HEK293 (cell line): ENCODE measurements at regions not wholly inside any gene's neighbourhood (a gene's known extent, or its start where the extent isn't known, plus 50 kb on each side); places are given as distances from the start of the nearest gene placed in this dataset.

ENCODE experiments used
- TCF7L2 ChIP-seq: IDR thresholded peaks from 2 replicates; pipeline ENCODE4 v1.6.1; 2011; ENCODE audit warnings: low read depth, mild to moderate bottlenecking, inconsistent platforms, low read length, moderate library complexity, borderline replicate concordance
- TRIM28 ChIP-seq: IDR thresholded peaks from 2 replicates; pipeline ENCODE4 v1.6.1; 2011; ENCODE audit warnings: low read length, control low read depth, borderline replicate concordance
- ZBTB17 ChIP-seq: fragments of 450-650 bp; formaldehyde crosslinking; IDR thresholded peaks from 2 replicates; pipeline ENCODE4 v1.5.1; 2016; ENCODE audit warnings: missing biosample characterization, missing genetic modification characterization
- ZNF146 ChIP-seq: fragments of 450-650 bp; formaldehyde crosslinking; IDR thresholded peaks from 2 replicates; pipeline ENCODE4 v1.5.1; 2016; ENCODE audit warnings: missing biosample characterization, missing genetic modification characterization
- ZNF274 ChIP-seq, 2 experiments: fragments of 200-500 bp in 1 of 2; fragments of 450-650 bp in 1 of 2; sonication (Bioruptor generic) in 1 of 2; formaldehyde crosslinking in 1 of 2; IDR thresholded peaks; 2 replicates each; pipeline versions ENCODE4 v1.5.1 to v1.6.1; 2014 to 2016; ENCODE audit warnings: borderline replicate concordance in 1 of 2, inconsistent platforms in 1 of 2, low read length in 1 of 2, missing biosample characterization in 1 of 2, missing genetic modification characterization in 1 of 2
- ZNF776 ChIP-seq: fragments of 450-650 bp; formaldehyde crosslinking; IDR thresholded peaks from 2 replicates; pipeline ENCODE4 v1.5.0; 2017; ENCODE audit warnings: missing biosample characterization, missing genetic modification characterization, borderline replicate concordance
- TF ChIP-seq, protein P1 (sequence below): fragments of 450-650 bp; formaldehyde crosslinking; IDR thresholded peaks from 2 replicates; pipeline ENCODE4 v1.5.1; 2016; ENCODE audit warnings: missing biosample characterization, missing genetic modification characterization
- TF ChIP-seq, protein P2 (sequence below): sonication (generic); formaldehyde crosslinking; IDR thresholded peaks from 2 replicates; pipeline ENCODE4 v1.8.1; 2022; ENCODE audit warnings: mild to moderate bottlenecking, moderate library complexity, missing genetic modification reagents
- TF ChIP-seq, protein P3 (sequence below): fragments of 450-650 bp; formaldehyde crosslinking; IDR thresholded peaks from 2 replicates; pipeline ENCODE4 v1.5.1; 2016; ENCODE audit warnings: missing biosample characterization, missing genetic modification characterization
- TF ChIP-seq, protein P4 (sequence below): IDR thresholded peaks from 2 replicates; pipeline ENCODE4 v1.6.1; 2011; ENCODE audit warnings: mild to moderate bottlenecking, low read depth, low read length, borderline replicate concordance

DNA sequence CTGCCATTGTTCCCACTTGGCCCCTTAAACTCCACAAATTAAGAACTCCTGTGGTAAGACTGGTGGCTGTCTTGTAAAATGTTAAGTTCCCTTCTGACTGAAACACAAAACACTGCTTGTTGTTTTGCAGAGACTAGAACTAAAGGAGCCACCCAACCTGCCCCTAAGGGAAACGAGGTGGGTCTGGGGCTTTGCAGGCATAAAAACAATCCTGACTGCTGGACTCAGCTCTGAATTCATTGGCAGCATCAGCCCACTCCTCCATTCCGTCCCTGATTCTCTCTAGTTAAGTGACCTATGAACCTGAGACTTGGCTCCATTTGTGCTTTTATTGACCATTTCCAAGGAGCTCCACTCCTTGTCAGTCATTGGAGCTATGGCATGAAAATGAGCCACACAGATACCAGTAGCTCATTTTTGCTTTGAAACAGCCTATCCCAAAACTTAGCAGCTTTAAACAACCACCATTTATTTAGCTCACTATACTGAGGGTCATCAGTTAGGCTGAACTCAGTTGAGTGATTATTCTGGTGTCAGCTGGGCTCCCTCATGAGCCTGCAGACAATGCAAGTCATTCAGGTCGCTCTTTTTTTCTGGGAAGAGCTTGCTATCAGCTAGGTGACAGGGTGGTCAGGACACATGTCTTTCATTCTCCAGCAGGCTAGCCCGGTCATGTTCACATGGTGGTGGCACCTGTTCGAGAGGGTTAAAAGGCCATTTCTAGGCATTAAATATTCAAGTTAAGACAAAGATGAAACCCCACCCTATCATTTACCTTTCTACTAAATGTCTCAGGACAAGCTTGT lies 175.1 kb upstream of the CTNNB1 start:
- TF ChIP-seq ZNF146 (tag by site-specific recombination) (no peak), TCF7L2 (no peak), ZNF776 (tag by site-specific recombination) (no peak), ZBTB17 (no peak), TRIM28 (no peak), ZNF274 (IDR thresholded peaks at IDR 0.05; ENCODE audit: low read length) (no peak), ZNF274 (tag by site-specific recombination; IDR thresholded peaks at IDR 0.05; ENCODE audit: borderline replicate concordance) (no peak)
- TF ChIP-seq, protein P1, sequence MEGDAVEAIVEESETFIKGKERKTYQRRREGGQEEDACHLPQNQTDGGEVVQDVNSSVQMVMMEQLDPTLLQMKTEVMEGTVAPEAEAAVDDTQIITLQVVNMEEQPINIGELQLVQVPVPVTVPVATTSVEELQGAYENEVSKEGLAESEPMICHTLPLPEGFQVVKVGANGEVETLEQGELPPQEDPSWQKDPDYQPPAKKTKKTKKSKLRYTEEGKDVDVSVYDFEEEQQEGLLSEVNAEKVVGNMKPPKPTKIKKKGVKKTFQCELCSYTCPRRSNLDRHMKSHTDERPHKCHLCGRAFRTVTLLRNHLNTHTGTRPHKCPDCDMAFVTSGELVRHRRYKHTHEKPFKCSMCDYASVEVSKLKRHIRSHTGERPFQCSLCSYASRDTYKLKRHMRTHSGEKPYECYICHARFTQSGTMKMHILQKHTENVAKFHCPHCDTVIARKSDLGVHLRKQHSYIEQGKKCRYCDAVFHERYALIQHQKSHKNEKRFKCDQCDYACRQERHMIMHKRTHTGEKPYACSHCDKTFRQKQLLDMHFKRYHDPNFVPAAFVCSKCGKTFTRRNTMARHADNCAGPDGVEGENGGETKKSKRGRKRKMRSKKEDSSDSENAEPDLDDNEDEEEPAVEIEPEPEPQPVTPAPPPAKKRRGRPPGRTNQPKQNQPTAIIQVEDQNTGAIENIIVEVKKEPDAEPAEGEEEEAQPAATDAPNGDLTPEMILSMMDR (tag by site-specific recombination): no peak
- TF ChIP-seq, protein P2, sequence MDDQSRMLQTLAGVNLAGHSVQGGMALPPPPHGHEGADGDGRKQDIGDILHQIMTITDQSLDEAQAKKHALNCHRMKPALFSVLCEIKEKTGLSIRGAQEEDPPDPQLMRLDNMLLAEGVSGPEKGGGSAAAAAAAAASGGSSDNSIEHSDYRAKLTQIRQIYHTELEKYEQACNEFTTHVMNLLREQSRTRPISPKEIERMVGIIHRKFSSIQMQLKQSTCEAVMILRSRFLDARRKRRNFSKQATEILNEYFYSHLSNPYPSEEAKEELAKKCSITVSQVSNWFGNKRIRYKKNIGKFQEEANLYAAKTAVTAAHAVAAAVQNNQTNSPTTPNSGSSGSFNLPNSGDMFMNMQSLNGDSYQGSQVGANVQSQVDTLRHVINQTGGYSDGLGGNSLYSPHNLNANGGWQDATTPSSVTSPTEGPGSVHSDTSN (CRISPR knock-in tag): no peak
- TF ChIP-seq, protein P3, sequence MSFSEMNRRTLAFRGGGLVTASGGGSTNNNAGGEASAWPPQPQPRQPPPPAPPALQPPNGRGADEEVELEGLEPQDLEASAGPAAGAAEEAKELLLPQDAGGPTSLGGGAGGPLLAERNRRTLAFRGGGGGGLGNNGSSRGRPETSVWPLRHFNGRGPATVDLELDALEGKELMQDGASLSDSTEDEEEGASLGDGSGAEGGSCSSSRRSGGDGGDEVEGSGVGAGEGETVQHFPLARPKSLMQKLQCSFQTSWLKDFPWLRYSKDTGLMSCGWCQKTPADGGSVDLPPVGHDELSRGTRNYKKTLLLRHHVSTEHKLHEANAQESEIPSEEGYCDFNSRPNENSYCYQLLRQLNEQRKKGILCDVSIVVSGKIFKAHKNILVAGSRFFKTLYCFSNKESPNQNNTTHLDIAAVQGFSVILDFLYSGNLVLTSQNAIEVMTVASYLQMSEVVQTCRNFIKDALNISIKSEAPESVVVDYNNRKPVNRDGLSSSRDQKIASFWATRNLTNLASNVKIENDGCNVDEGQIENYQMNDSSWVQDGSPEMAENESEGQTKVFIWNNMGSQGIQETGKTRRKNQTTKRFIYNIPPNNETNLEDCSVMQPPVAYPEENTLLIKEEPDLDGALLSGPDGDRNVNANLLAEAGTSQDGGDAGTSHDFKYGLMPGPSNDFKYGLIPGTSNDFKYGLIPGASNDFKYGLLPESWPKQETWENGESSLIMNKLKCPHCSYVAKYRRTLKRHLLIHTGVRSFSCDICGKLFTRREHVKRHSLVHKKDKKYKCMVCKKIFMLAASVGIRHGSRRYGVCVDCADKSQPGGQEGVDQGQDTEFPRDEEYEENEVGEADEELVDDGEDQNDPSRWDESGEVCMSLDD: no peak
- TF ChIP-seq, protein P4, sequence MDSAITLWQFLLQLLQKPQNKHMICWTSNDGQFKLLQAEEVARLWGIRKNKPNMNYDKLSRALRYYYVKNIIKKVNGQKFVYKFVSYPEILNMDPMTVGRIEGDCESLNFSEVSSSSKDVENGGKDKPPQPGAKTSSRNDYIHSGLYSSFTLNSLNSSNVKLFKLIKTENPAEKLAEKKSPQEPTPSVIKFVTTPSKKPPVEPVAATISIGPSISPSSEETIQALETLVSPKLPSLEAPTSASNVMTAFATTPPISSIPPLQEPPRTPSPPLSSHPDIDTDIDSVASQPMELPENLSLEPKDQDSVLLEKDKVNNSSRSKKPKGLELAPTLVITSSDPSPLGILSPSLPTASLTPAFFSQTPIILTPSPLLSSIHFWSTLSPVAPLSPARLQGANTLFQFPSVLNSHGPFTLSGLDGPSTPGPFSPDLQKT: no peak
